ENCODE measurements at regions not wholly inside any gene's neighbourhood (a gene's known extent, or its start where the extent isn't known, plus 50 kb on each side); places are given as distances from the start of the nearest gene placed in this dataset.
"Not testable (repeated sequence)": the region's sequence is repeated elsewhere in the genome, so short reads cannot be mapped to it uniquely, and the experiment has no call there.

DNA sequence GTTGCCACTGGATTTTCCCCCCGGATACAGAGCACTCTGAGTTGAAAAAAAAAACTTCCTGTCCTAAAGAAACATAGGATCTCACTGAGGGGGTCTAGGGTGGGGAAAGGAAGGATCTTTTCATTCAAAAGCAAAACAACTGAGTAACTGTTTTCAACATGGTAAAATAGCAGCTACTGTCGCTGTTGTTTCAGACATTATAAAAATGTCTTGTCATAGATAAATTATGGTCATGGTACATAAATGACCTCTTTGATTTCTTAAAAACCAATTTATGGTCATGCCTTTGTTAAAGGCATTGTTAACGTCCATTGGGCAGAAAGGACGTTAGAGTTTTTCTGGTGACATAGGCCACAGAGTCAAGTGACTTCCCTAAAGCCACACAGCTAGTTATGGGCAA lies 180.4 kb upstream of the DTNBP1 start:
- no peak for DNase-seq (ENCODE audit: low read depth in 1 of 2, low spot score in 1 of 2)

DNA sequence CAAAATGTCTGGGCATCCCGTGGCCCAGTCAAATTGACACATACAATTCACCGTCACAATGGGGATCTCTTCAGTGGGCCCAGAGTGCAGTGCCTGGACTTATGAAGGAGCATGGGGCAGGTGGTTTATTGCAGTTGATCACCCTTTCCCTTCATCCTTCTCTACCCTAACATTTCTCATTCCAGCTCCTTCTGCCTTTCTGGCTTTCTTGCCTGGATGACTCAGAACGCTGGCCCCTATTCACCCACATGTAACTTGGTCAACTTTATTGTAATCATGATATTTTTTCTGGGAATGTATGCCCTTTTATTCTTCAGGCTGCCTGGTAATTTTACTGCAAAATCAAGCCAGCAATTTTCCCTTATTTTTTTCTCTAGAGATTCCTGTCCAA lies 179.9 kb upstream of the DTNBP1 start:
- no peak for DNase-seq (ENCODE audit: low read depth in 1 of 2, low spot score in 1 of 2)

DNA sequence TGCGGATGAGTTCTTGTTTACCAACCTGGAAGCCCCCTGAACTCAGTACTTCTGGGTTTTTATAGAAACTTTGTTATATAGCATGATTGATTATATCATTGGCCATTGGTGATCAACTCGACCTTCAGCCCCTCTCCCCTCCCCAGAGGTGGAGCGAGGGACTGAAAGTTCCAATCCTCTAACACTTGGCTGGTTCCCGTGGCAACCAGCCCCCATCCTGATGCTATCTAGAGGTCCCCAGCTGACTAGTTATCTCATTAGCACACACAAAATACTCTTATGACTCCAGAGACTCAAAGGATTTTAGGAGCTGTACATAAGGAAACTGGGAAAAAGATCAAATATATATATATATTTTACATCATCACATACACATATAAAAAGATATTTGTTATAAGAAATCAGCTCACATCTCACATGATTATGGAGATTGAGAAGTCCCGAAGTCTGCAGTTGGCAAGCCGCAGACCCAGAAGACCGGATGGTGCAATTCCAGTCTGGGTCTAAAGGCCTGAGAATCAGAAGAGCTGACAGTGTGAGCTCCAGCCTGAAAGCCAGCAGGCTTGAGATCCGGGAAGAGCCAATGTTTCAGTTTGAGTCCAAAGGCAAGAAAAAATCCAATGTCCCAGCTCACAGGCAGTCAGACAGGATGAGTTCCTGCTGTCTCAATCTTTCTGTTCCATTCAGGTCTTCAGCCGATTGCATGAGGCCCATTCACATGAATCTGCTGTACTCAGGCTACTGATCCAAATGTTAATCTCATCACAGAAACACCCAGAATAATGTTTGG lies 179.3 kb upstream of the DTNBP1 start:
- DNase-seq (ENCODE audit: low read depth in 1 of 2, low spot score in 1 of 2) = no peak

DNA sequence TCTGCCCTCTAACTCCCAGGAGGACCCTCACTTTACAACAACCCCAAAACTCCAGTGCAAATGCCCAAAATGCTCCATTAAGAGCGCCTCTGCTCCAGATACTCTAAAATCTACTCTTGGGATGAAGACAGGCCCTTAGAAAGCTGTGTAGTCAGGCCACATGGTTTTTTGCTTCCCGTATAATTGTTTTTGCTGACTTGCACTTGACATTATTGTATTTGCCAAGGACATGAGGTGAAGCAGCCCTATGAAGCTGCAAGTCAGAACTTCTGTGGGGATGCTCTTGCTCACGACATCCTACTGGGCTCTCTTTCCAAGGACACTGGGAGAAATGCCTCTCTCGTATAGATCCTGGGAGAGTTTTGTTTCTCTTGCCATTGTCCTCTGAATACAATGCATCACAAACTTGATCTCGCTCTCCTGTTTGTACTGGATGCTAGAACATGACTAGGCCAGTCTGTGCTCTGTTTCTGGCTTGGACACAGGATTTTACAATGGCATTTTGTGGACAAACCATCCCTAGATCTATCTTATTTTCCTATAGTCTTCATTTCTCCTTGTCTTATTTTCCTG lies 177.2 kb upstream of the DTNBP1 start:
- no peak for DNase-seq (ENCODE audit: low read depth in 1 of 2, low spot score in 1 of 2)

DNA sequence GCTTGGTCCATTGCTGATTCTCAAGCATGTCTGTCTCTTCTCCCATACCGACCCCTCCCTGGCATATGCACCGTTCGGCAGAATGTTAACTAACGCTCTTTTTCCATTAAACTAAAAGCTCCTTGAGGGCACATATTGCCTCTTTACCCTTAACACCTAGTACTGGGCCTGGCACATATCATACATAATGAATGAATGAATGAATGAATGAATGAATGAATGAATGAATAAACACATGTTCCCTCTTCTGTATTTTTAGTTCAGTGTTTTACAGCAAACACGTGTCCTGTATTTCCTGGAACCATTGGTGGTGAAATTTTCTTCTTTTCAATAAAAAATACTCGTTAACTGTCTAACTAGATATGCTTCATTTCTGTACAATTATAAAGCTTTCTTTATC lies 174.4 kb upstream of the DTNBP1 start:
- DNase-seq (ENCODE audit: low read depth in 1 of 2, low spot score in 1 of 2) = no peak

DNA sequence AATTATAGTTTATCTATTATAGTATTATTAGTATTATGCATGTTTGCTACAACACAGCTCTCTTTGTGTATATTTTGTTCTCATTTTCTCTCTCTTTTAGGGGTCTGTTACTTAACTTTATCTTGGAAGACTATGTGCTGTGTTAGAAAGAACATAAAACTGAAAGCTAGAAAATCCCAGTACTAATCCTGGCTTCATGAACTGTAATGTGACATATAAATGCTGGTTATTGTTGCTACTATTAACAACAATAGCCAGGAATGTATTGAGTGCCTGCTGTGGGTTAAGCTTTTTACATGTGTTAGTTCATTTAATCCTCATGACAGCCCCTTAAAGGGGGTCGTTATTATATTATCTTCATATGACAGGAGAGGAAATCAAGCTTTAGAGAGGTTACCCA lies 170.0 kb upstream of the DTNBP1 start:
- DNase-seq (ENCODE audit: low read depth in 1 of 2, low spot score in 1 of 2) = no peak

DNA sequence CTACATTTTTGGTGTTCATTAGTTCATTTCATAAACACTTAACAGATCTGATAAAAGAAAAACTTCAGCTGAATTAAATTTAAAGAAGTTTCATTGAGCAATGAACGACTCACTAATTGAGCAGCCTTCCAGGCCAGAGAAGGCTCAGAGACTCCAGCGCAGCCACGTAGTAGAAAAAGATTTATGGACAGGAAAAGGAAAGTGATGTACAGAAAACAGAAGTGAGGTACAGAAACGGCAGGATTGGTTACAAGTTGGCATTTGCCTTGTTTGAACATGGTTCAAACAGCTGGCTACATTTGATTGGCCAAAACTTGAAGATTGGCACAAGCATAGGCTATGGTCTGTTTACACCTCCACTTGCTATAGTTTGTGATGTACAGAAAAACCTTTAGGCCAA lies 166.3 kb upstream of the DTNBP1 start:
- DNase-seq (ENCODE audit: low read depth in 1 of 2, low spot score in 1 of 2) = no peak

DNA sequence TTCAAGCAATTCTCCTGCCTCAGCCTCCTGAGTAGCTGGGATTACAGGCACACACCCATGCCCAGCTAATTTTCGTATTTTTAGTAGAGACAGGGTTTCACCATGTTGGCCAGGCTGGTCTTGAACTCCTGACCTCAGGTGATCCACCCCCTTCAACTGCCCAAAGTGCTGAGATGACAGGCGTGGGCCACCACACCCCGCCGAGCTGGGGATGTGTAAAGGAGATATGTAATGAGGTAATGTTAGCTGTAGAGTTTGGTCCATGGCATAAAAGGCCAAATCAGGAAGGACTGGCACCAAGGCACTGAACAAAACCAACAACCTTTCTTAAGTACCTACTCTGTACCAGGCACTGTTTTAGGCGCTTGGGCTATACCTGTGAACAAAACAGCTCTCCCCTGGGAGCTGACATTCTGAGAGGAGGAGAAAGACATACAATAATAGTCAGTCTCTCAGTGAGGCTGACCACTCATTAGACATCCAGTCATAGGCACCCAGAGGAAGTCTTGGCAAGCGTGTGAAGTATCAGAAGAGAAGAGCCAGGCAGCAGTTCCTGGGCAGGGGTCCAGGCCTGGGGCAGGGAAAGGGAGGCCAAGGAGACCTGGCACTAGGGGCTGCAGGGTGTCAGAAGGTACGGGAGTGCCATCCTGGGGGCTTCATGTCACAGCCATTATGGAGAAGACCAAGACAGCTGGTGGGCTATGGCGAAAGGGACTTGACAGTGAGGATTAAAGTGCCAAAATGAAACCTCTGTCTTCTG lies 164.8 kb upstream of the DTNBP1 start:
- no peak for DNase-seq (ENCODE audit: low read depth in 1 of 2, low spot score in 1 of 2)

DNA sequence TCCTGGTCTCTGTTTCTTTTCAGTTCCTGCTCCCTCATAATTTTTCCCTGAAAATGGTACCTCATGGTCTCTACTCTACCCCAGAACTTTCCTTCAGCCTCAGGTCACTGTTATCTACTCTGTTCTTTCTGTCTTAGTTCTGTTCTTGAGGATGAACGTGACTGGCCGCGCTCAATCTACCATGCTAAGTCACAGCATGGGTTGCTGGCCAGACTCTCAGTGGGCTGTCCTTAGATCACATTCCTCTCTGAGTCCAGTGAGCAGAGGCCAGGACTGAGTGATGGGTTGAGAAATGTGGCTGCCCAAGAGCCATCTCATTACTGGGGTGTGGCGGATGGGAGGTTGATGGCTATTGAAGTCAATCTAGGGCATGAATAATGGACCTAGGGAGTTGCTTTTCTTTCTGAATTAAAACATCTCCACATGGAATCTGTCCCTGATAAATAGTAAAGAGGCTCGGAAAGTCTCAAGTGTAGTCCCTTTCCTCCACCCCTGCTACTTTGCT lies 164.0 kb upstream of the DTNBP1 start:
- no peak for DNase-seq (ENCODE audit: low read depth in 1 of 2, low spot score in 1 of 2)

DNA sequence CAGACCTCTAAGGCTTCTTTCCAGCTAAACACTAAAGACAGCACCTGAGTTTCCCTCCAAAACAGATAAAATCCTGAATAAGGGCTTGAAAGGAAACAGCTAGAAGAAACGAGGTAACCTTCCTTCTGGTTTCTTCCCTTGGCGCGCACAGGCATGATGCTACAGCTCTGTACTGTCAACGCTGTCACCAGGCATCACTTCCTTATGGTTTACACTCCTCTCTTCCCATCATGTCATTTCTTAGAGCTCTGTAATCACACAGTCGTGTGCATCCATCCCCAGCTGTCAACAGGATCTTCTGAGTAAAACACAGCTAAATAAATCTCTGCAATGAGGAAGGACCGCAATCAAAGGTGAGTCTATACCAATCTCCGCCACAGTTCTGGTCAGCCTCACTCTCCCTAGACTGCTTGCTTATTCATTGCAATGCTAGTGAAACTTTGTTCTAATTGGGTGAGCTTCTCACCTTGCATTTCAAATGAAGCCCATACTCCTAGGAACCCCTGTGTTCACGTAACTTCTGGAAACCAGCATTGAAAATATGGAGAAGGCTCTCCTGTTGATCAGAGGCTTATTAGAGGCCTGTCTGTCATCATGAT lies 162.6 kb upstream of the DTNBP1 start:
- DNase-seq (ENCODE audit: low read depth in 1 of 2, low spot score in 1 of 2) = no peak

DNA sequence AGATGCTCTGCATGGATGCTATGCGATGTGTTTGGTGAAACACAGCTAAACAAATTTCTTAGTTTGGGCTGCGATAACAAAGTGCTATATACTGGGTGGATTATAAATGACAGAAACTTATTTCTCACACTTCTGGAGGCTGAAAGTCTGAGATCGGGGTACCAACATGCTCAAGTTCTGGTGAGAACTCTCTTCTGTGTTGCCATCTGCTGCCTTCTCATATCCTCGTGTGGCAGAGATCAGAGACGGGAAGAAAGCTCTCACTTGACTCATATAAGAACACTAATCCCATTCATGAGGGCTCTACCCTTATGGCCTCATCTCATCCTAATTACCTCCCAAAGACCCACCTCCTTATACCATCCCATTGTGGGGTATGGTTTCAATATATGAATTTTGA lies 162.0 kb upstream of the DTNBP1 start:
- DNase-seq (ENCODE audit: low read depth in 1 of 2, low spot score in 1 of 2) = no peak

DNA sequence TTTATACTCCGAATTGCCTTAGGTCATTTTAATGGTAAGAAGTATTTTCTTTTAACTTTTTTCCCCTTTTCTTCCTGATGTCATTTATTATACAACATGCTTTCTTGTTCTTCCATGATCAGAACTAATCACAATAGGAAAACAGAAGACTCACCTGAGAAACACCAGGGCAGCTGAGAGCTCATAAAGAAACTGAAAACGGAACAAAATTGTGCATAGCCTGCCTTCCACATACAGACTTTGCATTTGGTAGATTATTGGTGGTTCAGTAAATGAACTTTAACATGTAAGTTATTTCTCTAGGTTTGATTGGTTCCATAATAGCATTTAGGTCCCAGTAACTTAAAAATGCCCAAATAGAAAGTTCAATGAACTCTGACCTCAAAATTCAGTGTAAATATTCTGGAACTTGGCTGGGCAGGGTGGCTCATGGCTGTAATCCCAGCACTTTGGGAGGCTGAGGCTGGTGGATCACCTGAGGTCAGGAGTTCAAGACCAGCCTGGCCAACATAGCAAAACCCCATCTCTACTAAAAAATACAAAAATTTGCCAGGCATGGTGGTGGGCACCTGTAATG lies 161.1 kb upstream of the DTNBP1 start:
- DNase-seq (ENCODE audit: low read depth in 1 of 2, low spot score in 1 of 2) = no peak

DNA sequence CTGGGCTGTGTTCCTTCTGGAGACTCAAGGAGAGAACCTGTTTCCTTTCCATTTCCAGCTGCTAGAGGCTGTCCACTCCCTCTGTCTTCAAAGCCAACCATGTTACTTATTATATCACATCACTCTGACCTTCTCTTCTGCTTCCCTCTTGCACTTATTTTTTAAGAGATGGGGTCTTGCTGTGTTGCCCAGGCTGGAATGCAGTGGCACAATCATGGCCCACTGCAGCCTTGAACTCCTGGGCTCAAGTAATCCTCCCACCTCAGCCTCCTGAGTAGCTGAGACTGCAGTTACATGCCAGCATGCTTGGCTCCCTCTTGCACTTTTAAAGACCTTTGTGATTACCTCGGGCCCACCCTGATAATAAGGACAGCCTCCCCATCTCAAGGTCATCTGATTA lies 160.0 kb upstream of the DTNBP1 start:
- no peak for DNase-seq (ENCODE audit: low read depth in 1 of 2, low spot score in 1 of 2)

DNA sequence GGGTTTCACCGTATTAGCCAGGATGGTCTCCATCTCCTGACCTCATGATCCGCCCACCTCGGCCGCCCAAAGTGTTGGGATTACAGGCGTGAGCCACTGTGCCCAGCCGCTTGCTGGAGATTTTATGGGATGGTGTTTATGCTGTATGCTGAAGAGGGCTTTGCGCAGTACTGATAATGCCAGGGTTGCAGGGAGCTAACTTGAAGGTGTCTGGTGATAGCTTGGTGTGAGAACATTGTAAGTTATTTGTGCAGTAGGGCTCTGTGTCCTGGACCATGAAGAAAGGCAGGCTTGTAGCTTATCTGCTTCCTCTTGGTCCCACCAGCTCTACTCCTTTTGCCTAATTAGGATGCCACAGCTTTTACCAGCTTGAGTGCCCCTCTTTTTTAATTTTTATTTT lies 157.0 kb upstream of the DTNBP1 start:
- DNase-seq (ENCODE audit: low read depth in 1 of 2, low spot score in 1 of 2) = no peak

DNA sequence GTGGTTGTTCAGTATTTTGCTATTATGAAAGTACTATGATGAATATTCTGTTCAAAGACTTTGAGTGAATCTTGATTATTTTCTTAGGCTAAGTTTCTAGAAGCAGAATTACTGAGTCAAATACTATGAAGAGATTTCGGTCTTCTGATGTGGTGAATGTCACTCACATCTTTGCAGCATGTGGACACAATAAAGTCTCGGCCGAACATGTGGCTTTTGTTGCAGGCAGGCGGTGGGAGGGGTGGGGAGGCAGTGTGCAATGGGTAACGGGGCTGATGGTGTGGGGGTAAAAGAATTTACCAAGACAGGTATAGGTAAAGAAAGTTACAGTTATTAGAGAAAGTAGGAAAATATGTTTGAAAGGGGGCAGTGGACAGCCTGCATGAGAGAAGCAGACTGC lies 156.4 kb upstream of the DTNBP1 start:
- no peak for DNase-seq (ENCODE audit: low read depth in 1 of 2, low spot score in 1 of 2)

DNA sequence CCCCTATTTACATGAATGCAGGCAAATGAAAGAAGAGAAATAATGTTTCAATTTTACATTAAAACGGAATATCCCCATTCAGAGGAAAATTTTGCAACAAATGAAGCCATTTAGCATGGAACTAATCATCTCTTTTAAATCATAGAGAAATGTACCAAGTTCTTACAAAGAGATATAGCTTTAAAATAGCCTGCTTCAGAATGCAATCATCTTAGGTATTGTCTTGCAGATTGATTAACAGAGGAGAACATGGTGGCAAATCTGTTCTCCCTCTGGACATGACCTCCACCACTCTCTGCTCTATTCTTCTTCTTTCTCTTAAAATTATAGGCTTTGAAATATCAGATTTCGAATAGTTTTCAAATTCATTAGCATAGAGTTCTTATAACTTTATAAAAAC lies 155.7 kb upstream of the DTNBP1 start:
- no peak for DNase-seq (ENCODE audit: low read depth in 1 of 2, low spot score in 1 of 2)

DNA sequence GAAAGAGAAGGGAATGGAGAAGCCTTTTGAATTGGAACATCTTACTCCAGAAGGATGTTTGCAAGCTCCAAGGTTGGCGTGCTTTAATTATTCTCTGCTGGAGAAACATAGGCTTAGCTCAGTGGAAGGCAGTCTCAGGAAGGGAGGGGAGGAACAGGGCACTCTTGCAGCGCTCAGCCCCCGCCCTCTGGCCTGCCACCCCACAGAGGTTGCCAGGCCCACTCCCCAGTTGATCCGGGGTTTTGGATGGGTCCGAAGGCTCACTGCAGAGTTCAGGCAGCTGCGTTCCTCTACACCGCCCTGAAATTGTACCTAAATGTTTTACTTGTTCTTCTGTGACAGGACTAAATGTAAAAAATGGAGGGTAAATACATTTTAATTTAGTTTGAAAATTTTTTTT lies 155.2 kb upstream of the DTNBP1 start:
- no peak for DNase-seq (ENCODE audit: low read depth in 1 of 2, low spot score in 1 of 2)

DNA sequence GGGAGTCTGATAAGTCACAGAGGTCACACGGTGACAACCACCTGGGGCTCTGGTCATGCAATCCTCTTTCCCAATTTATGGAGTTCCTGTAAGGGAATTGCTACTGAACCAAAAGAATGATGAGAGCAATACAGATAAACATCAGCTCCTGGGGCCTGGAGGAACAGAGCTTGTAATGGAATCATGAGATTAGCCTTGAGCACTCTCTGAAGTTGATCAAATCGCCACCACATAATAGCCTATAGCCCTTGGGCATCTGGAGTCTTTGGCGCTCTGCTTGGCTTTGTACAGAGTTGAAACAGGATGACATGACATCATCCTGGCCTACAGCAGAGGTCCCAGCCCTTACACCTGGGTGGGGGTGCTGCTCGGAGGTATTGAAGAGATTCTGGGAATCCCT lies 154.3 kb upstream of the DTNBP1 start:
- no peak for DNase-seq (ENCODE audit: low read depth in 1 of 2, low spot score in 1 of 2)

DNA sequence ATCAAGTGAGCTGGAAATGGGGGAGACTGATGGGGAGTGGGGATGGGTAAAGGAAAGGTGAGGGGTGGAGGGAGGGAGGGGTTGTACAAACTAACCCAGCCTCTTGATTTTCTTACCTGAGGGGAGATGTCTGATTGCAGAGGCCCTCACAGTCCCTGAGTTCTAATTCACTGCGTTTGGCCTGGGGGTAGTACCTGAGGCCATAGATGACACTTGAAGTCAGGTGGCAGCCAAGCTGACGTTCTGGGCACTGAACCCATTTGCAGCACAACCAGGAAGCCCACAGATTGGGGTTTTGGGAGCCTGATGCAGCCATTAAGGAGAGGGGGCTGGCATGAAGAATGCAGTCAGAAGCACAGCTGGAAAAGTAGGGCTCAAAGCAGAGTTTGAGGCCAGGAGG lies 153.8 kb upstream of the DTNBP1 start:
- no peak for DNase-seq (ENCODE audit: low read depth in 1 of 2, low spot score in 1 of 2)

DNA sequence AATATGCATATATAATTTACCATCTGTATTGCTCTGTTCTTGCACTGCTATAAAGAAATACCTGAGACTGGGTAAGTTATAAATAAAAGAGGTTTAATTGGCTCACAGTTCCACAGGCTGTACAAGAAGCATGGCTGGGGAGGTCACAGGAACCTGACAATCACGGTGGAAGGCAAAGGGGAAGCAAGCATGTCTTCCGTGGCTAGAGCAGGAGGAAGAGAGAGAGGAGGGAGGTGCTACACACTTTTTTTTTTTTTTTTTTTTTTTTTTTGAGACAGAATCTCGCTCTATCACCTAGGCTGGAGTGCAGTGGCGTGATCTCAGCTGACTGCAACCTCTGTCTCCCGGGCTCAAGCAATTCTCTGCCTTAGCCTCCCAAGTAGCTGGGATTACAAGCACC lies 150.9 kb upstream of the DTNBP1 start:
- DNase-seq (ENCODE audit: low read depth in 1 of 2, low spot score in 1 of 2) = not testable (repeated sequence)

DNA sequence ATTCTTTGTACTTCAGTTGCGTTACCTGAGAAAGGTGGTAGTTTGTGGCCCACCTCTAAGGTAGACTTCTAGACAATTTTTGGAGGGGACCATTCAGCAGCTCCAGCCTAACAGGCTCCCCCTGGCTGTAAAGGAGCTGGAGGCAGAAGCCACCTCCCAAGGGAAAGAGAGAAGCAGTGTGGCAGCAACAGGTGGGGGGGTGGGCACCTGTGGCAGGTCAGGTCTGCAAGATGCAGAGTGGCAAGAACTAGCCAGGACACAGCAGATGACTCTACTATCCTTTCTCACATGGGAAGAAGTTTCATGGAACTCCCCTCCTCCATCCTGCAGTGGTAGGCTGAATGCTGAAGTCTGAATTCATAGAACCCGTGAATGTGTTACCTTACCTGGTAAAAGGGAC lies 148.3 kb upstream of the DTNBP1 start:
- DNase-seq (ENCODE audit: low read depth in 1 of 2, low spot score in 1 of 2) = no peak

DNA sequence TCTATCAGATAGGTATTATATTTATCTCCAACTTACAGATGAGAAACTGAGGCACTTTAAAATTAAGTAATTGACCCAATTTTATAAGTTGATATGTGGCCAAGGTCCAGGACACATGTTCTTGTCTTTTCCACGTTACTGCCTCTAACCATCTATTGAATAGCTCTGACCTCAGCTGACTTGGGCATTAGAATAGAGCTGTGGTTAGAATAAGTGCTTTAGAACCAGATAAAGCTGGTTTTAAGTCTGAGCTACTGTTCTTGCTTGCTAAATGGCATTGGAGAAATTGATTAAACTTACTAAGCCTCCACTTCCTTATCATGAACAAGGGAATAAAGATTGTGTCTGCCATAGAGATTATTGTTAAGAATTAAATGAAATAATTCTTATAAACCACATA lies 147.8 kb upstream of the DTNBP1 start:
- no peak for DNase-seq (ENCODE audit: low read depth in 1 of 2, low spot score in 1 of 2)
